COLO668 (cell line): ENCODE measurements at regions not wholly inside any gene's neighbourhood (a gene's known extent, or its start where the extent isn't known, plus 50 kb on each side); places are given as distances from the start of the nearest gene placed in this dataset.

Experiments
- DNase-seq: peaks from one replicate; lab custom pipeline; 2025; ENCODE audit not compliant: unreplicated experiment; lab: John Stamatoyannopoulos, UW

DNA sequence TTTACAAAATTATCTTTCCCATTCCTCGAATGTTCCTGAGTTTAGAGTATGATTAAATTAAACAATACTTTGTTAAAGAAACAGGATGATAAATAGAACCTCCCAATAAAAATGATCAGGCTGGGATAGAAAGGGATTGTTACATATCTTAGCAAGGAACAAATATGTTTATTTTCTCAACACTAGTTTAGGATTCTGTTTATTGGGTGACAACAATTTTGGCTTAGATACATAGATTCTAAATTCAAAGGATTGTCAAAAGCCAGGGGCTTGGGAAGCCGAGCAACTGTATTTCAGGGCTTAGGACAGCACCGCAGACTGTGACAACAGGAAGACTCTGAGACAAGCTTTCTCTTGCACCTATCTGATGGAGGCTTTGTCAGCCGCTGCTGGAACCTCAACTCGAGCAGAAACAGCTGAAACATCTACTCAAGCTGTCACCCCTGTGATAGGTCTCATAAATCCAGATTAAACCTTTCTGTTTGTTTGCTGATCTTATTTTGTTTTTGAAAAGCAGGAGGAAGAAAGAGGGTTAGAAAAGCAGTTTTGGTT, 562.8 kb upstream of the ZFHX3 start:
- DNase-seq = no peak

- DNase-seq = no peak
These were observed 562.2 kb upstream of the ZFHX3 start for GRCh38 chr16:73610160-73610559.

- no peak for DNase-seq
These were observed 561.0 kb upstream of the ZFHX3 start for GRCh38 chr16:73608911-73609310.

DNA sequence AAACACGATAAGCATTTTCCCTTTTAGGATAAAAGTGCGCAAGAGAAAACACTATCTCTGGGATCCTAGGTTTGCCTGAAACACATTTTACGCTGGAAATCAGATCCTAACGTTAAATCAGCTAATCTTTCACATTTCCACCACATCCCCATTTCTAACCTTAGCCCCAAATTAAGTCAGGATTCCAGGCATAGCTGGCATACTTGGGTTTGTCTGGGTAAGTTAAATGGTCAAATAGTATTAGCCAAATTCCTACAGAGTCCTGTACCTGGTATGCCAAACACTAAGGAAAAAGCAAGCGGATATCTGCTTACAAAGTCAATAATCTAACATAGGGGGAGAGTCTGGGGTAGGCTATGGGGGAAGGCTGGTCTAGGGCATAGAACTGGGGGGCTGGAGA, 557.4 kb upstream of the ZFHX3 start:
- no peak for DNase-seq

DNA sequence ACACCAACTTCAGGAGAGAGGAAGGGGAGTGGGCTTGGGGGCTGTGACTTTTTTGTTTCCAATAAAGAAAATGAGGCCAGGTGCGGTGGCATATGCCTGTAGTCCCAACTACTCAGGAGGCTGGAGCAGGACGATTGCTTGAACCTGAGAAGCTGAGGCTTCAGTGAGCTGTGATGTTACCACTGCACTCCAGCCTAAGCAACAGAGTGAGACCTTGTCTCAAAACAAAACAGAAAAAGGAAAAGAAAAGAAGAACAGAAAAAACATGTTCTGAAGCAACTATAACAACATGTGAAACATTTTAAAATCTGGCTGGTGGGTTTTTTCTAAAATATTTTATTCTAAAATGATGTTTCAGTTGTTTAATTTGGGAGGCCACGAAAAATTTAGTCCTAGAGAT, 554.0 kb upstream of the ZFHX3 start:
- no peak for DNase-seq

- DNase-seq = no peak
These were observed 551.9 kb upstream of the ZFHX3 start for GRCh38 chr16:73599870-73600269.

- DNase-seq = no peak
These were observed 551.4 kb upstream of the ZFHX3 start for GRCh38 chr16:73599351-73599750.

GRCh38 chr16:73584157-73584556, 536.2 kb upstream of the ZFHX3 start:
- no peak for DNase-seq

DNA sequence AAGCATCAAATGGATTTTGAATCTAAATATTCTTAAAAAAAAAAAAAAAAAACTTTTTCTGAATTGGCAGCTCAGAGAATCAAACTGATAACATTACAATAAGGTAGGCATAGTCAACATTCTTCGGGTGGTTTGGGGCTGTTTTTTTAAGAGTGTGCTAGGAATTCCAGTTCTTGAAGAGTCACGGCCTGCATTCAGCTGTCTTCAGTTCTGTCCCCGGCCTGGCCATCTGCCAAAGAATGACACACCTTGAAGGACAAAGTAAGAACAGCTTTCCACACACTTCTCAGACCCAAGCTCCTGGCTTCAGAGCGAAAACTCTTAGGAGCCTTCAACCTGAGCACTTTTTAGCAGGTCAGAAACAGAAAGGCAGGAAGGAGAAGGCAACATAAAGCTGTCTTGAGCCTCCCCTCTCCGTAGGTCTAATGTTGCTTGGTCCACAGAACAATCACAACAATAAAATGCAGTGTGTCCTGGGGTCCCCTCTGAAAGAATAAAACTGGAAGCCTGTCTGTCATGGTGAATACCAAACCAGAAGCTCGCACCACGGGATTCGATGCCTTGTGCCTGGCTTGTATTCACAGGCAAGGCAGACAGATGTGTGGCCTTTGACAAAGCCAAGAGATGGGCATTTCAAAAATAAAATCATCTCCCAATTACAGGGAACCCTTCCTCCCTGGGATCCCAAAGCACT, 524.4 kb upstream of the ZFHX3 start:
- no peak for DNase-seq

- DNase-seq = no peak
These were observed 521.5 kb upstream of the ZFHX3 start for GRCh38 chr16:73569266-73569980.

- no peak for DNase-seq
These were observed 520.8 kb upstream of the ZFHX3 start for GRCh38 chr16:73568769-73569168.

DNA sequence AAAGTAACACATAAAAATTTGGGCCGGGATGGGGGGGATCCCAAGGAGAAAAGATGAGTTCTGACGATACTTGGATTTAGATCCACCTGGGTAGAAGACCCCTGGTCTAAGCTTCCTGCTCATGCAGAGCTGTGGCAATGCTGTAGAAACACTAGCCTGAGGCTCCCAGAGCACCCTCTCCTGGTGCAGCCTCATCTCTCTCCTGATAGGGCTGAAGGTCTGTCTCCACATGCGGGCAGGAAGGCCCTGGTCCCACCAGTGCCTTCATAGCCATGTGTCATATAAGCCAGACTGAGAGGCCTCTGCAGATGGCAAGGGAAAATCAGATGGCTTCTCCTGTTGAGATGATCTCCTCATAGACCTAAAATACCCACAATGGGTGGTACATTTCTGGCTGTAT, 518.0 kb upstream of the ZFHX3 start:
- no peak for DNase-seq

GRCh38 chr16:73565263-73565662, 517.3 kb upstream of the ZFHX3 start:
- DNase-seq = no peak

GRCh38 chr16:73563709-73564108, 515.8 kb upstream of the ZFHX3 start:
- DNase-seq = no peak

DNA sequence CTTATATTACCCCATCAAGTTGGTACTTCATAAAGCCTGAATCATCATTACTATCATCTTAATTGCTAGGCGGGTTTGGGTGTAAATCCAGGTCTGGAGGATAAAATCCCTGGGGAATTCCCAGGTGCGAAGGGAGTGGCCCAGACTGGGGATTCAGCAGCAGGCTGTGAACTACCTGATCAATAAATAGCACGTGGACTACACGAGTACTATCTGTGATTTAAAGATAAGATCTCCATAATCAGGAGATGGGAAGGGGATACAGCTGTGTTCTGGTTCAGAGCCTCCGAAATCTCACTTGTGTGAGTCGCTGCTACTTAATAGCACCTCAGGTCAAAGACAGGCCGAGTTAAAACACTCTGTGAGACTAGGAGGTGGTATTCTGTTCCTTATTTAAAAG, 512.6 kb upstream of the ZFHX3 start:
- no peak for DNase-seq

DNA sequence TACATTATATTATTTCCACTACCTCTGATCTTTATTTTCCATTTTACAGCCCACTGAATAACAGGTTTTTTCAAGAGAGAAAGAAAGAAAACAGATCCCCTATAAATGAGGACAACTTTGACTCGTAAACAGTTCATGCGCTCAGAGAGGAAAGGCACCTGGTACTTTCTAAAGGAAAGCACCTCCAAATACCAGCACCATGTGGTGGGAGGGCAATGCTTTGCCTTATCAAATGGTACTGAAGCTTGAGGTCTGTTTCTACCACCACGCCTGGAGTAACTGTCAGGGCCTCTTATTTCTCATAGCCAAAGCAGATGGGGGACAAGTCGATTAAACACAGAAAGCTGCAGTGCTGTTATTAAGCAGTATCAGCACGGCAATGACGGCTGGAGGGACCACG, 510.3 kb upstream of the ZFHX3 start:
- DNase-seq = no peak

DNA sequence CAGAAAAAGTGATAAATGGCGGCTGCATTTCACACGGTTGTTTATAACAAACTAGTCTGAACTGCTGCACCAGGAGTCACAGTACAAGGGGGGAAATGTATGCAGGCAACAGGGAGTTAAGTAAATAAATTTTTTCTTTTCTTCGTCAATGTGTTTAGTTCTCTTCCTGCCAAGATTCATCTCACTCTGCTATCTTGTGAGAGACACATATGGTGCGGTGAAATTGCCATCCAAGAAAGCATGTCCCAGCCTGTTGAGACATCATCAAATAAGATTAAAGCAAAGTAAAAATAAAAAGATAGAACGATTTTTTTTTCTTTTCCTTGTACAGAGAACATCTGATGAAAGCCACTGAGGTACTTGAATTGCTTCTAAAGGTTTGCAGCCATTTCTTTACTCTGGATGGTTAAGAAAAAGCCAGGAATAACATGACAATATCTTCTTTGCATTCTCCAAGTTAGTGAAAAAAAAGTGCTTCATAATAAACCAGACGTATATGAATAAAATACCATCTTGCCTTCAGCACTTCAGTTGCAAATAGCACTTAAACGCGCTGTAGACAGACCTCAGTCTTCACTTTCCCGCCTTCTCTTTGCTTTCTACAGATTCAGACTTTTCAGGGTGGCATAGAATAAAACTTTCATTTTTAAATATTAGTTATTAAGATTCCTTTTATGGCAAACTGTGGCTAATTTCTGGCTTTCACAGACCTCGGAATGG, 506.2 kb upstream of the ZFHX3 start:
- DNase-seq = no peak

- no peak for DNase-seq
These were observed 502.2 kb upstream of the ZFHX3 start for GRCh38 chr16:73549984-73550631.

DNA sequence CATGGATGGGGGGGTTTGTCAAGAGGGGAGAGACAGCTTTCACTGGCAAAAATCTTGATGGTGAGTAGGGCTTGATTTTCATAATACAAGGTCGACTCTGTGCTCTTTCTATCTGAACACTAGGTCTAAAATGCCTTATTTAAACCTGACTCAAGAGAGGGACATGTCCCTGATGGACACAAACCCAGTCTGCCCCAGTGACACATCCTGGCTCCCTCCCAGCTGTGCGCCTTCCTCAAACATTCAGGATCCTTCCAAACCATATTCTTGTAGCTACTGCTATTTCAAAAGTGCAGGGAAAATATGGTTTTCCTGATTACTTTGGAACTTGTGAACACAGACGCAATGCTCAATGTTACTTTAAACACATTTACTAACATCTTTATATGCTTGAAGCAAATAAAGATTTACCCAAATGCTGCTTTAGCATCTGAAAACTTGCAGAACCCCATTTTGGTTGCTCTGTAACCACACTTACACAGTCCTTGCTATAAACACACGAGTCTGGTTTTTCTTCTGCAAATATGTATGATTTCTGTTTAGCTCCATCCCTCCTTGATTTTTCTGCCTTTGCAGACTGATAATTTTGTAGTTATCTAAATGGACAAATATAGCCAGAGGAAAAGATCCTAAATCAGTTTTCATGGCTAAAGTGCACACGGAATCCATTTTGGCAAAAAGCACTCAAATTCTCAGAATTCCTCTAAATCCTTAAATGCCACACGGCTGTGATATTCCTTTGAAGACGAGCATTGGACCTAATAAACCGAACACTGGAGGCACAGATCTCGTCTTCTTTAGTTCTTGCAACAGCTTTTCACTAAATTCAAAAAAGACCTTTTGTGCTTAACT, 499.9 kb upstream of the ZFHX3 start:
- no peak for DNase-seq

- no peak for DNase-seq
These were observed 498.5 kb upstream of the ZFHX3 start for GRCh38 chr16:73546341-73546845.
